Left colon (tissue), 2 donors: ENCODE measurements at regions not wholly inside any gene's neighbourhood (a gene's known extent, or its start where the extent isn't known, plus 50 kb on each side); places are given as distances from the start of the nearest gene placed in this dataset.

Experiments used
- ATAC-seq: fragments of 200-7000 bp; cut with Tn5 transposase; one replicate; pipeline ENCODE4 v1.9.1; 2020; ENCODE audit warnings: mild to moderate bottlenecking, moderate library complexity
- DNase-seq, 2 donors: peaks; one replicate each; pipeline ENCODE4 v3.0.0-alpha.2; 2020
- intact Hi-C, 2 donors: fragments of 100-400 bp; cut with DNase I in 1 of 2; cut with micrococcal nuclease in 1 of 2; formaldehyde crosslinking; loops; one replicate each; pipeline versions ENCODE4 v1.11.2 to v1.14.0; 2022; cut with DNase I, micrococcal nuclease
- donor health status: DM: no; HTN: no; CAD: no.
- donor health status: DM: yes; HTN: yes; CAD: no.

- no peak for ATAC-seq
- intact Hi-C loops, result no loop called here
- no peak for DNase-seq
Observed at GRCh38 chr4:27843776-27844175, 983.1 kb downstream of the STIM2 start.

DNA sequence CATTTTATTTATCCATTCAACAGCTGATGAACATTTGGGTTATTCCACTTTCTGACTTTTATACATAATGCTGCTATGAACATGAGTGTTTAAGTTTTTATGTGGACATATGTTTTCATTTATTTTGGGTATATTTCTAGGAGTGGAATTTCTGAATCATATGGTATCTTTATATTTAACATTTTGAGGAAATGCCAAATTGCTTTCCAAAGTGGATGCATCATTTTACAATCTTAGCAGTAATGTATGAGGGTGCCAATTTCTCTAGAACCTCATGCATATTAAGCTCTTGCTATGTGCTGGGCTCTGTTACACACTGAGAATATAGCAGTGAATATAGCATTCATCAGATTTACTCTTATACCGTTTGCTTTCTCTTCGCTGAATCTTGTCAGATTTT lies 983.7 kb downstream of the STIM2 start:
- intact Hi-C loops, result no loop called here
- ATAC-seq, result no peak
- no peak for DNase-seq

GRCh38 chr4:27846951-27847350 lies 986.3 kb downstream of the STIM2 start:
- intact Hi-C loops, result no loop called here
- ATAC-seq (no peak), DNase-seq (no peak)

GRCh38 chr4:27861381-27861787 lies 1000.7 kb downstream of the STIM2 start:
- no peak for ATAC-seq
- intact Hi-C loops, result no loop called here
- no peak for DNase-seq

DNA sequence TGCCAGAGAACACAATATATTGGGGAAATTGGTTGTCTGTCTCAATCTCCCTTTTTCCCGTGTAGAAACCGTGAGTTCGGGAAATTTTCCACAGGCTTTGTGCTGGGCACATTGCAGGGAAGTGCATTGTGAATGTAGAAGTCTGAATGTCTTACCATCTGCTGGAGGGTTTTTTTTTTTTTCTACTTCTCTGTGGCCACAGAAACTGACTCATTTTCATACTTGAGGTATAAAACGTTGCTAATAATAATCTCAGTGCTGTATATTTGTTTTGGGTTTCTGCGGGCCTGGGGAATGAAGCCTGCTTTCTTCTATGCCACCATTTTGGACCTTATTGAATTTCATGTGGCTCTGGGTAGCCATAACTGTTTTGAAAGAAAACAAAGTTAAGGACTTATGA lies 1001.2 kb downstream of the STIM2 start:
- ATAC-seq (no peak), DNase-seq (no peak)
- intact Hi-C loops, result no loop called here

DNA sequence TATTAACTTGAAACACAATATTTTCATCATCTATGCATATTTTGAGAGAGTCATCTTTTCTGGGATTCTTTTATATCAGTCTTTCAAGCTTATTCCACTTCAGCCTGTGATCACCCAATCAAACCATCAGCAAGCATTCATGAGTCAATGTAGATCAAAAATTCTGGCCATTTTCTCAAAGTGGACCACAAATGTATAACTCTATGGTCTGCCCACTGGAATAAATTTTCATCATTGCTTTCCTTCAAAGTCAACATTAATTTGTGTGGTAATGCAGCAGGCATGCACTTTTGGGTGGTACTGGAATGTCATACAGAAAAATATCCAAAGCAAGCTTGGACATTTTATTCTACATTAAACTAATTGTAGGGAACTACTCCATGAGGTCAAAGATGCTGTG lies 1013.0 kb downstream of the STIM2 start:
- intact Hi-C loops, result no loop called here
- ATAC-seq, result no peak
- DNase-seq, result no peak

GRCh38 chr4:27881705-27882104 lies 1021.1 kb downstream of the STIM2 start:
- intact Hi-C loops, result no loop called here
- DNase-seq (no peak), ATAC-seq (no peak)

DNA sequence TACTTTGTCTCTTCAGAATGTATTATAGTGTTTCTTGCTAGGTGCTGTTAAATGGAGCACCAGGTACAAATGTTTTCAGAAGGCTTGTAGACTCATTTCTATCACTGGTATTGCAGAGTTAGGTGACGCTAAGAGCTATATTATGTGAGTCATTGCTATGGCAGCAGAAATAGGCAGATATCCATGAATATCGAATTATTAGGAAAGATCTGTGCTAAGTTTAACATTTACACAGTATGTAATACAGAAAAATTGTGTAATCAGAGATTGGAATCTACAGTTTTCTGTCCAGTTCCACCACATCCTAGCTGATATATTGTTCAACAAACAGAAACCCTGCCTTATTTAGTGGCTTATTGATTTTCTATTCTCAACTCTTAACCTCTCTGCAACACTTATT lies 1025.5 kb downstream of the STIM2 start:
- ATAC-seq (no peak), DNase-seq (no peak)
- intact Hi-C loops, result no loop called here

DNA sequence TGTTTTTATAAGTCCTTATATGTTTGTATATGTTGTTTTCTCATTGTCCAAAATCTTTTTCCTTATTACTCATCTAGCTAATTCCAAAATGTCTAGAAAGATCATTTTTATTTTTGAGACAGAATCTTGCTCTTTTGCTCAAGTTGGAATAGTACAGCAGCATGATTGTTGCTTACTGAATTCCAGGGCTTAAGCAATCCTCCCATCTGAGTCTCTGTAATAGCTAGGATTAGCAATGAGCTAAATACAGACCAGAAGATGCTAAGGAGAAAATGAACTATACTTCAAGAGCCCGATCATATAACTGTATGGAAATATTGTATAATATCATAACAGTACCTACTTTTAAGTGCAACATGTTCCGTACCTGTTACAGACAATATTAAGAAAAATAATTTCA lies 1027.0 kb downstream of the STIM2 start:
- intact Hi-C loops, result no loop called here
- no peak for ATAC-seq

GRCh38 chr4:27888505-27888904 lies 1027.9 kb downstream of the STIM2 start:
- no peak for ATAC-seq
- DNase-seq, result no peak
- intact Hi-C loops, result no loop called here

More for the DNA sequence above, 1027.0 kb downstream of the STIM2 start:
- DNase-seq, result no peak

DNA sequence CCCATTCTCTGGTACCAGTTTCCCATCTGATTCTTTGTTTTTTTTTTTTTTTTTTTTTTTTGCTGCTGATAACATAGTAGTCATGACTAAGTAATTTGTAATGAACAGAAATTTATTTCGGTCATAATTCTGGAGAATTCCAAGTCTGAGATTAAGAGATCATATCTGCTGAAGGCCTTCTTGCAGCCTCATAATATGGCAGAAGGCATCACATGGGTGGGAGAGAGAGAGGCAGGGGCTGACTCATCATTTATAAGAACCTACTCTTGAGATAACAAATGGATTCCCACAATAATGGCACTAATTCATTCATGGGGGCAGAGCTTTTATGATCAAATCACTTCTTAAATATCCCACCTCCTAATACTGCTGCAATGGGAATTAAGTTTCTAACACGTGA lies 1034.3 kb downstream of the STIM2 start:
- ATAC-seq (no peak), DNase-seq (no peak)
- intact Hi-C loops, result no loop called here

GRCh38 chr4:27908356-27908755 lies 1047.7 kb downstream of the STIM2 start:
- no peak for DNase-seq
- no peak for ATAC-seq
- intact Hi-C loops, result no loop called here

DNA sequence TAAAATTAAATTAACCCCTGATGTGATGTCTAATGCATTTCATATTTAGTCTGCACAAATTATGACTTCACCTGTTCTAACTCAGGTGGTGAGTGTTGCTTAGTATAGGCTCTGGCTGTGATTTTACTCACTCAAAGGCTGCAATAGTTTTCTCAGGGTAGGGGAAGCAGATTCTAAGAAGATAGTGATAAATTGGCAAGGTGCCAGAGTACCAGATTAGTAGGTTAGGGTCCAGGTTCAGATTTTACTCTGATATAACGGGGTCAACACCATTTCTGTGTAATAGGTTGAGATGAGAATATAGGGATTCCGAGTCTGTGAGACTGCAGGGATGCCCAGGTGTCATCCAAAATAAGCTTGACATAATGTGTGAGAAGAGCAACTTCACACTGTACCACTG lies 1049.6 kb downstream of the STIM2 start:
- intact Hi-C loops, result no loop called here
- ATAC-seq, result no peak
- no peak for DNase-seq

GRCh38 chr4:27911047-27911446 lies 1050.4 kb downstream of the STIM2 start:
- ATAC-seq, result no peak
- no peak for DNase-seq
- intact Hi-C loops, result no loop called here

DNA sequence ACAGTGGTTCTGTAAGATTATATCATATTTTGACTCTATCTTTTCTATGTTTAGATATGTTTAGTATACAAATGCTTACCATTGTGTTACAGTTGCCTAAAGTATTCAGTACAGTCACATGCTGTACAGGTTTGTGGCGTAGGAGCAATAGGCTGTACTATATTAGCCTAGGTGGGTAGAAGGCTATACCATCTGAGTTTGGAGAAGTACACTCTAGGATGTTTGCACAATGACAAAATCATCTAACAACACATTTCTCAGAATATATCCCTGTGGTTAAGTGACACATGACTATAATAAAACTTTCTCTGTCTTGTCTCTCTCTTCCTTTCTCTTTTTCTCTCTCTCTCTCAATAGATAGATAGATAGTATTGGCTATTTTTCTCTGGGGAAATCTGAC lies 1053.1 kb downstream of the STIM2 start:
- intact Hi-C loops, result no loop called here
- no peak for DNase-seq
- ATAC-seq, result no peak

DNA sequence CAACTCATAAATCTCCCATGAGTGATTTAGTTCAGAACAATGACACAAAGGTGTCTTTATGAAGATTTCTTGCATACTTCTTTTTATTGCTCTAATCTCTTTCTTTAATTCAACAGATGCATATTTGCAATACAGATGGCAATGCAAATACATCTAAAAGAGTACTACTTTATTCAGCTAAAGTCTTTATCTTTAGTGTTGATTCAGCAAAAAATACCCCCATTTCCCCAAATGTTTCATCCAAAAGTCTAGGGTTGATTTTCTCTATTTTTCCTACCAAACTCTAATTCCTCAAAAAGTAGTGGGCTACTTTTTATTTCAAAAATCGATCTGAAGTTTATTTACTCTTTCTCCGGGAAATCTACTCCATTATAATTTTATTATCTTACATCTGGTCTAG lies 1055.2 kb downstream of the STIM2 start:
- DNase-seq (no peak), ATAC-seq (no peak)
- intact Hi-C loops, result no loop called here

- intact Hi-C loops, result no loop called here
- ATAC-seq, result no peak
- no peak for DNase-seq
Observed at GRCh38 chr4:27916452-27917184, 1056.0 kb downstream of the STIM2 start.

DNA sequence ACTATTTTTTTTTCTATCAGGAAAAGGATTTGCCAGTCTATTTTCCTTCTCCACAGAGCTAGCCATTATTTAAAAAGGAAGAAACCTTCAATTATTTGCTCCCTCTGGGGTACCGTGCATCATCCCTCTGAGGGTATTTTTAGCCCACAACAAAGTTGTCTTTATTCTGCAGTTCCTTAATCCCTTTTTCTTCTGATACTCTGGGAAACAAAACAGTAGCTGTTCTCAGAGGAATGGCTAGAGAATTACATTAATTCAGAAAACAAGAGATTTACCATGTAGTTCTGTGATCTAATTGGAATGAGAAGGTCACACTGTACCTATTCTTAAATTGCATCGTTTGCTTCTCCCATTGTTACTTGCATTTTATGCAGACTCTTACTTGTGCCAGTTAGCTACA lies 1056.7 kb downstream of the STIM2 start:
- no peak for ATAC-seq
- intact Hi-C loops, result no loop called here
- no peak for DNase-seq

DNA sequence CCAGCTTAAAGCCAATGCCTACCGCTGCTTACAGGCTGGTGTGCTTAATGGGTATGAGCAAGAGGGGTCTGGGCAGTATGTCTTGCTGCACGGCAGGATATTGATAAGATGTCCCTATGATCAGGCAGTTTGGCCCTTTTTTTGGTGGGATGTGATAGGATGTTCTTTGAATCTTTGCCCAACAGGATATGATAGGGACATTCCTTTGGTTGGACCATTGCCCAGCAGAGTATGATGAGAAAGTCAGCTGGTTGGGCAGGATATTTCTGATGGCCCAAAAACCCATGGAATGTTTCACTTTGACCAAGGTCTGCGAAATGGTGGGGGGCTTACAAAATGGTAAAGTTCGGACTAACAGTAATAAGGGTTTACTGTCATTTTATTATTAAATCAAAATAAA lies 1060.6 kb downstream of the STIM2 start:
- ATAC-seq (no peak), DNase-seq (no peak)
- intact Hi-C loops, result no loop called here

- ATAC-seq (no peak), DNase-seq (no peak)
- intact Hi-C loops, result no loop called here
Observed at GRCh38 chr4:27928761-27929540, 1068.3 kb downstream of the STIM2 start.

- intact Hi-C loops, result no loop called here
- no peak for DNase-seq
- ATAC-seq, result no peak
Observed at GRCh38 chr4:27930291-27930690, 1069.7 kb downstream of the STIM2 start.
